MM.1S (cell line): ENCODE measurements at regions not wholly inside any gene's neighbourhood (a gene's known extent, or its start where the extent isn't known, plus 50 kb on each side); places are given as distances from the start of the nearest gene placed in this dataset.
"Not testable (repeated sequence)": the region's sequence is repeated elsewhere in the genome, so short reads cannot be mapped to it uniquely, and the experiment has no call there.

Source experiments
- DNase-seq: peaks from one replicate; pipeline ENCODE4 v3.0.0-alpha.2; 2015
- H2AFZ ChIP-seq: fragments of 300-600 bp; sonication (generic); 2 replicates; pipeline ENCODE4 v1.6.0; 2016; ENCODE audit warnings: antibody characterized with exemption, low read length
- H3F3A ChIP-seq: fragments of 300-600 bp; sonication (generic); 2 replicates; pipeline ENCODE4 v1.6.1; 2016; ENCODE audit warnings: mild to moderate bottlenecking, antibody characterized with exemption, low read length, moderate library complexity, mixed read lengths; ENCODE audit not compliant: insufficient read depth
- H3K27ac ChIP-seq: fragments of 300-600 bp; sonication (generic); 2 replicates; pipeline ENCODE4 v1.5.1; 2016; ENCODE audit warnings: mild to moderate bottlenecking, low read length
- H3K27me3 ChIP-seq: fragments of 300-600 bp; sonication (generic); replicated peaks from 2 replicates; pipeline ENCODE4 v1.6.0; 2016; ENCODE audit warnings: low read length; ENCODE audit not compliant: insufficient read depth
- H3K36me3 ChIP-seq: fragments of 300-600 bp; sonication (generic); replicated peaks from 2 replicates; pipeline ENCODE4 v1.6.1; 2016; ENCODE audit warnings: mild to moderate bottlenecking, low read length, mixed read lengths; ENCODE audit not compliant: insufficient read depth
- H3K4me1 ChIP-seq: fragments of 300-600 bp; sonication (generic); 2 replicates; pipeline ENCODE4 v1.6.1; 2016; ENCODE audit warnings: low read length, mixed read lengths
- H3K4me2 ChIP-seq: fragments of 300-600 bp; sonication (generic); 2 replicates; pipeline ENCODE4 v1.6.0; 2016; ENCODE audit warnings: low read depth, low read length
- H3K4me3 ChIP-seq: fragments of 300-600 bp; sonication (generic); 2 replicates; pipeline ENCODE4 v1.5.1; 2016; ENCODE audit warnings: low read length, mixed read lengths
- H3K79me2 ChIP-seq: fragments of 300-600 bp; sonication (generic); 2 replicates; pipeline ENCODE4 v1.6.1; 2016; ENCODE audit warnings: mixed run types, low read length, mixed read lengths
- H3K9ac ChIP-seq: fragments of 300-600 bp; sonication (generic); 2 replicates; pipeline ENCODE4 v1.6.1; 2016; ENCODE audit warnings: low read length, mixed read lengths
- H3K9me2 ChIP-seq: fragments of 300-600 bp; sonication (generic); replicated peaks from 2 replicates; pipeline ENCODE4 v1.6.1; 2016; ENCODE audit warnings: mild to moderate bottlenecking, low read length, mixed read lengths; ENCODE audit not compliant: insufficient read depth
- H3K9me3 ChIP-seq: fragments of 300-600 bp; sonication (generic); replicated peaks from 2 replicates; pipeline ENCODE4 v1.6.1; 2016; ENCODE audit warnings: mild to moderate bottlenecking, low read length, mixed read lengths; ENCODE audit not compliant: insufficient read depth
- H4K20me1 ChIP-seq: fragments of 300-600 bp; sonication (generic); 2 replicates; pipeline ENCODE4 v1.6.1; 2016; ENCODE audit warnings: mild to moderate bottlenecking, low read length, moderate library complexity, mixed read lengths; ENCODE audit not compliant: insufficient read depth
- CTCF ChIP-seq: fragments of 300-600 bp; sonication (generic); IDR thresholded peaks from 2 replicates; pipeline ENCODE4 v1.5.1; 2016; ENCODE audit warnings: antibody characterized with exemption, low read length, mixed read lengths
- EZH2 ChIP-seq: fragments of 300-600 bp; sonication (generic); optimal IDR thresholded peaks from 2 replicates; pipeline ENCODE3; 2017; ENCODE audit warnings: low read depth, mild to moderate bottlenecking, antibody characterized with exemption, low read length, mixed read lengths
- EZH2phosphoT487 ChIP-seq: fragments of 300-600 bp; sonication (generic); IDR thresholded peaks from 2 replicates; pipeline ENCODE4 v1.6.1; 2018; ENCODE audit warnings: antibody characterized with exemption, low read length

DNA sequence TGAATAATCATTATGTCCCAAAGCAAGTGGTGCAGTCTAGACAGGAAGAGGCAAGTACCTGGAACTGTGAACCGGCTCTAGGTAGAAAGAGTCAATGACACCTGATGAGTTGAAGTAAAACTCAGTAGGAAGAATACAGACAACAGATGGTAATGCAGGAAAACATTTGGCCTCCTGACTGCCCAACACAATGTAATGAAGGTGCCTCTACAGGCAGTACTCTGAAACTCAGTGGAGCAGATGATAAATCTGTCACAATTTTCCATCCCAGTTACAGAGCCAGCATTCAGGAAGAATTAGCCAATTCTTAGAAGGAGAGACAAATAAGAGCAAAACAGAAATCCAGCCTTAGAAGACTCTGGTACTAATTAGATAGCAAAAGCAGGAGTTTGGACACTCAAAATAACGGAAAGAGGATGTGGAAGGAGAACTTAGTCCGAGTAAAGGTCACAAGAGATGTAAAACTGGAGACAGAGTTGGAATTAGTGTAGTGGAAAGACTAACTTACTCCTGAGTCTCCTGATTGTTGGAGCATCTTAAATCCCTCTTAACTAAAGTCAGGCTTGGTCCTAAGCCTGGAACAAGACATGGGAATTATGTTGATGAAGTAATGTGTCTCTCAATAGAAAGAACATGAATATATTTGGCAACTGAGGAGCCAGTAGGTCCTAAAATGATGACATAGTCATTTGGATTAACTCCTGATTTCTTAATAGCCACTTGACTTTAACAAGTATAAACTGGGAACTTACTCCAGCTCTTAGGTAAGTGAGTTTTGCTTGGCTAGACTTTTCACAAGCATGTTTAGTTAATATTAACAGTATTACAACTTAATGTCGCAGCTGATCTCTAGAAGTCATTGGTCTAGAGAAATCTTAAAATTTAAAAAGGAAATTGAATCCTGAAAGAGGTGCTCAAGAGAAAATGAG lies 457.3 kb upstream of the MIR17HG start:
- no peak for TF ChIP-seq EZH2
- no peak for TF ChIP-seq CTCF
- no peak for TF ChIP-seq EZH2phosphoT487
- H4K20me1 ChIP-seq, result no peaks in the 10 kb centered on the region
- H3K36me3 ChIP-seq, result no peaks in the 10 kb centered on the region
- no peak overlapping the region for H3K4me2 ChIP-seq
- H3K9me2 ChIP-seq, result no peaks in the 10 kb centered on the region
- H2AFZ ChIP-seq, result no peak overlapping the region
- H3F3A ChIP-seq, result no peaks in the 10 kb centered on the region
- no peaks in the 10 kb centered on the region for H3K4me1 ChIP-seq
- no peak overlapping the region for H3K4me3 ChIP-seq
- H3K79me2 ChIP-seq, result no peaks in the 10 kb centered on the region
- DNase-seq, result no peak
- no peaks in the 10 kb centered on the region for H3K9me3 ChIP-seq
- no peaks in the 10 kb centered on the region for H3K27me3 ChIP-seq
- no peak overlapping the region for H3K27ac ChIP-seq
- no peak overlapping the region for H3K9ac ChIP-seq

DNA sequence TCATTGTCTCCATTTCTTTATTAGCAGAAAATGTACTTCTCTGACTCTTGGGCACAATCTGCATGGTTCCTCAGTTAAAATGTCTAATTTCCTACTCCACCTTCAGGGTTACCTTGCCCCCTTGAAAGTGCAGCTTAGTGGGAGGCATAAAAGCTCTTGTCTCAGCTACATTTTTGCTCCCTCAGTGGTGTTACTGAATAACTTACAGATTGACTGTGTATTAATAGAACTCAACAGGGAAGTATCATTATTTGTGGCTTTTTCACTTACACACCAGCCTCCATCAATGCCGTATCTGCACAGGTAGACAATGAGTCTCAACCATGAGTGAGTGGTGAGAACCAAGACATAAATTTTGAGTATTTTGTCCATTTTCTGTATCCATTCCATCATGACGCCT lies 456.2 kb upstream of the MIR17HG start:
- TF ChIP-seq EZH2phosphoT487 (no peak), EZH2 (no peak), CTCF (no peak)
- no peak overlapping the region for H3K27ac ChIP-seq
- H2AFZ ChIP-seq, result no peak overlapping the region
- no peak overlapping the region for H3K4me2 ChIP-seq
- H3K4me3 ChIP-seq, result no peak overlapping the region
- H4K20me1 ChIP-seq, result no peaks in the 10 kb centered on the region
- no peaks in the 10 kb centered on the region for H3F3A ChIP-seq
- no peak overlapping the region for H3K9ac ChIP-seq
- H3K4me1 ChIP-seq, result no peaks in the 10 kb centered on the region
- H3K27me3 ChIP-seq, result no peaks in the 10 kb centered on the region
- no peaks in the 10 kb centered on the region for H3K9me3 ChIP-seq
- H3K9me2 ChIP-seq, result no peaks in the 10 kb centered on the region
- H3K79me2 ChIP-seq, result no peaks in the 10 kb centered on the region
- H3K36me3 ChIP-seq, result no peaks in the 10 kb centered on the region
- no peak for DNase-seq

GRCh38 chr13:90893199-90893598 lies 454.3 kb upstream of the MIR17HG start:
- H3K36me3 ChIP-seq, H3K27ac ChIP-seq, H3K4me2 ChIP-seq, H3K4me3 ChIP-seq, H3F3A ChIP-seq, DNase-seq, H3K9ac ChIP-seq, H3K79me2 ChIP-seq, H3K4me1 ChIP-seq, H4K20me1 ChIP-seq, H3K9me2 ChIP-seq, H3K27me3 ChIP-seq, H3K9me3 ChIP-seq, H2AFZ ChIP-seq: not testable (repeated sequence)

- Histone ChIP-seq H3K4me2 (no peak overlapping the region), H3K9me3 (no peaks in the 10 kb centered on the region), H3K27me3 (no peaks in the 10 kb centered on the region), H4K20me1 (no peaks in the 10 kb centered on the region), H3K79me2 (no peaks in the 10 kb centered on the region), H2AFZ (no peak overlapping the region), H3K36me3 (no peaks in the 10 kb centered on the region), H3K9ac (no peak overlapping the region), H3K4me3 (no peak overlapping the region), H3K27ac (no peak overlapping the region), H3F3A (no peaks in the 10 kb centered on the region), H3K9me2 (no peaks in the 10 kb centered on the region), H3K4me1 (no peaks in the 10 kb centered on the region)
- TF ChIP-seq EZH2, result no peak
- no peak for TF ChIP-seq EZH2phosphoT487
- no peak for TF ChIP-seq CTCF
- no peak for DNase-seq
Observed at GRCh38 chr13:90896002-90896401, 451.5 kb upstream of the MIR17HG start.
